ENCODE measurements at regions not wholly inside any gene's neighbourhood (a gene's known extent, or its start where the extent isn't known, plus 50 kb on each side); places are given as distances from the start of the nearest gene placed in this dataset.

GRCh38 chr11:109237636-109238035, 184.4 kb upstream of the C11orf87 start:
- TF ChIP-seq POLR2AphosphoS5 (IDR thresholded peaks at IDR 0.05; ENCODE audit: borderline replicate concordance, low read depth, low read length) (no peak), FOXP2 (optimal IDR thresholded peaks at IDR 0.05; ENCODE audit: control extremely low read depth, extremely low read length, insufficient read depth) (no peak)

Data from SK-N-MC (cell line).